ENCODE measurements at regions not wholly inside any gene's neighbourhood (a gene's known extent, or its start where the extent isn't known, plus 50 kb on each side); places are given as distances from the start of the nearest gene placed in this dataset.

DNA sequence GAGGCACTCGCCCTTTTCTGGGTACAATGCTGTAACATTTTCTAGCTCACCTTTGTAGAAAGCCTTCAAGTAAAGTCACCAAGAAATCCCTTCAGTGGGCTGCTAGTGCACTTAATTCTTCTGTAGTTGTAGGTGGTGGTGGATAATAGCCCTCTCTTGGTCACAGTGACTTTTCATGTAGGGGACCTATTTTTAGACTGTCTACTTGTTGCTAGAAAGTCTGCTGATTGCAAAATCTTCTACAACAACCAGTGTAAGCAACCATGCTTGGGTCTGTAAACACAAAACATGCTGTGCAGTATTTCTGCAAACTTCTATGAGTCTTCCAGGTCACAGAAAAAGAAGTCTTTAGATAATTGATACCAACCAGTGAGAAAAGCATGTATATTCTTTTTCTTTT lies 55.6 kb downstream of the PBDC1 start:
- no peak for DNase-seq (ENCODE audit: low spot score)

DNA sequence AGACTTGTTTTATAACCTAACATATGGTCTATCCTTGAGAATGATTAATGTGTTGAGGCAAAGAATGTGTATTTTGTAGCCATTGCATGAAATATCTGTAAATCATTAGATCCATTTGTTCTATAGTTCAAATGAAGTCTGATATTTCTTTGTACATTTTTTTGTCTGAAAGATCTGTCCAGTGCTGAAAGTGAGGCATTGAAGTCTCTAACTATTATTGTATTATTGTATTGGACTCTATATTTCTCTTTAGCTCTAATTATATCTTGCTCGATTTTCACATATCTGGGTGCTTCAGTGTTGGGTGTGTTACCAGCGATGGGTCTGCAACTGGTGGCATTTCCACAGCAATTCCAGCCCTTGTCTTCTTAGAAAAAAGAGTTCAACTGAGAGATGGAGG lies 76.0 kb downstream of the PBDC1 start:
- no peak for DNase-seq (ENCODE audit: low spot score)

DNA sequence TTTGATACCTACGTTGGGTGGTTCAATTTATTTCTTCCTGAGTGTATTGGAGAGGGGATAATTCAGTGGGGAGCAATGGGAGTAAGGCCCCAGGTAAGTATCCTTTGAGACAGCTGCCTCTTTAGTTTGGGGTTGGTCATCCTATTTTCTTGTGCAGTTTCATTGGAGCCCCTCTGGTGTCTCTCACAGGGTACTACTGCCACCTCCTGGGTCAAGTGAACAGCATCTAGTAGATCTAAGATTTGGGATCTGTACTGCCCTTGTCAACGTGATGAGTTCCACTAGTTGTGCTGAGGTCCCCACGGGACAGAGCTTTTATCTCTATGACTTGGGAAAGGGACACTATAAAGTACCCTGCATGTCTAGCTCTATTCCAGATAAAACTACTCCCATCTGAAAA lies 80.6 kb downstream of the PBDC1 start:
- DNase-seq (ENCODE audit: low spot score): peak; percentile 17

DNA sequence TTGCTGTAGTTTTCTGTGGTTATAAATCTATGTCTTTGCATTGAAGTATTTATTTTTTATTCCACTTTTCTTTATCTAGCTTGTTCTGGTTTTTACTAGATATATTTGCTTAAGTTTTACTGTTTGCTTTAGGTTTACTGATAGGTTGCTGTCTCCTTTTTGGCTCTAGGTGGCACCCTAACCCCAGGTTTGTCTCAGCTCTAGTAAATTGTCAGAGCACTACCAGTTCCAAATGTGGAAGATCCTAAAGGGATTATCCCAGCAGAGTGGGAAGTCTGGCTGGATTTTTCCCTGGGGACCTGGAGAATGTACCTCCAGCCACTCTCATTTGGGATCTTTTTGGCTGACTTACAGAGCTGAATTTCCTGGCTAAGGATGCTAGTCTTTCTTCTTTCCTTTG lies 106.1 kb downstream of the PBDC1 start:
- peak; percentile 4 for DNase-seq (ENCODE audit: low spot score)

Measured in germinal center (tissue), 1 donor.